ENCODE measurements at regions not wholly inside any gene's neighbourhood (a gene's known extent, or its start where the extent isn't known, plus 50 kb on each side); places are given as distances from the start of the nearest gene placed in this dataset.

DNA sequence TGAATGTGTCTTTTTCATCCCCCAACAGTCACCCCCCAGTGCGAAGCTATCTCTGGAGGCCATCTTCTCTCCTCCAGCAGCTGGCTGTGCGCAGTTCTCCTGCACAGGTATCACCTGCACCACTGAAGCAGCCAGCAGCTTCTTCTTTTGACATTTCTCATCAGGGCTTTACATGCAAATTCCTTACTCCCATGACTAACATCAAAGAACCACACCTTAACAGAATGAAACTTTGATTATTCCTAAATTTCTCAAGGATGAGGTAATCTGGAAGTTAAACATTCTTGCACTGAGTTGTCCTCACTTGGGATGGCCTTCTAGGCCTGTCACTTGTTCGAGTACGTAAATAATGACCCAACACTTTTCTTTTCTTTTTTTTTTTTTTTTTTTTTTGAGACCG lies 291.6 kb upstream of the HSFY2 start:
- CTCF ChIA-PET, result no interaction called here
- POLR2A ChIA-PET, result no interaction called here

DNA sequence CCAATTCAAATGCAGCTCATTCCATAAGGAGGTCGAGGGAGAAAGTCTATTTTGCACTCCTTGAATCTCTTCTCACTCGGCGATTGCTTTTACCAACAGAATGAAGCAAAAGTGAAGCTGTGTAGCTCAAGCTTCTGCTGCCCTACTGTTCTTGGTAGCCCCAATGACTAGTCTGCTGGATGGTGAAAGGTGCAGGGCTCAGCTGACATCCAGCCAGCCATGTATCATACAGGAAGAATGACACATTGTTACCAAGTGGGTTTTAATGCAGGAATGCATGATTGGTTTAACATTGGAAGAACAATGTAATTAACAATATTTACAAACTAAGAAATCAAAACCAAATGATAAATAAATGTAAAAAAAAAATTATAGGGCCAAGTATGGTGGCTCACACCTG lies 286.2 kb upstream of the HSFY2 start:
- ATAC-seq (ENCODE audit: poor library complexity), result no peak
- Histone ChIP-seq H3K4me3 (ENCODE audit: low read length) (no peak overlapping the region), H3K4me1 (ENCODE audit: insufficient read depth, low read length) (no peaks in the 10 kb centered on the region), H3K36me3 (ENCODE audit: insufficient read depth, low read length) (no peaks in the 10 kb centered on the region), H3K9me3 (ENCODE audit: control insufficient read depth in 1 of 2, insufficient read depth in 1 of 2, low read length in 2 of 2) (no peaks in the 10 kb centered on the region), H3K27me3 (ENCODE audit: control insufficient read depth in 1 of 2, insufficient read depth in 2 of 2, low read length in 2 of 2) (no peaks in the 10 kb centered on the region), H3K27ac (ENCODE audit: low read depth in 1 of 2, low read length in 2 of 2) (no peak overlapping the region)
- intact Hi-C loops (cut with DNase I, micrococcal nuclease), result no loop called here
- Mint-ChIP-seq H3K27me3 (no peaks in the 10 kb centered on the region), H3K4me3 (no peak overlapping the region), H3K9me3 (no peaks in the 10 kb centered on the region), H3K4me1 (ENCODE audit: low read depth) (no peaks in the 10 kb centered on the region), H3K27ac (no peak overlapping the region), H3K36me3 (ENCODE audit: low read depth) (no peaks in the 10 kb centered on the region)
- TF ChIP-seq CTCF (IDR thresholded peaks at IDR 0.05), result no peak
- no peak for DNase-seq
- CTCF ChIA-PET, result no interaction called here
- POLR2A ChIA-PET, result no interaction called here

More for the DNA sequence above, 291.6 kb upstream of the HSFY2 start:
- Histone ChIP-seq H3K27ac (ENCODE audit: low read depth in 1 of 2, low read length in 2 of 2) (no peak overlapping the region), H3K36me3 (ENCODE audit: insufficient read depth, low read length) (no peaks in the 10 kb centered on the region), H3K27me3 (ENCODE audit: control insufficient read depth in 1 of 2, insufficient read depth in 2 of 2, low read length in 2 of 2) (no peaks in the 10 kb centered on the region), H3K4me3 (ENCODE audit: low read length) (no peak overlapping the region), H3K4me1 (ENCODE audit: insufficient read depth, low read length) (no peaks in the 10 kb centered on the region), H3K9me3 (ENCODE audit: control insufficient read depth in 1 of 2, insufficient read depth in 1 of 2, low read length in 2 of 2) (no peaks in the 10 kb centered on the region)
- DNase-seq (no peak), ATAC-seq (ENCODE audit: poor library complexity) (no peak)
- no peak overlapping the region for H3K27ac Mint-ChIP-seq
- intact Hi-C loops (cut with DNase I, micrococcal nuclease), result no loop called here
- no peaks in the 10 kb centered on the region for H3K36me3 Mint-ChIP-seq (ENCODE audit: low read depth)
- no peaks in the 10 kb centered on the region for H3K27me3 Mint-ChIP-seq
- H3K4me3 Mint-ChIP-seq, result no peak overlapping the region
- no peaks in the 10 kb centered on the region for H3K9me3 Mint-ChIP-seq
- TF ChIP-seq CTCF (IDR thresholded peaks at IDR 0.05), result no peak
- H3K4me1 Mint-ChIP-seq (ENCODE audit: low read depth), result no peaks in the 10 kb centered on the region

- H3K4me1 Mint-ChIP-seq (ENCODE audit: low read depth), result no peaks in the 10 kb centered on the region
- Histone ChIP-seq H3K4me3 (ENCODE audit: low read length) (no peak overlapping the region), H3K27ac (ENCODE audit: low read depth in 1 of 2, low read length in 2 of 2) (no peak overlapping the region), H3K27me3 (ENCODE audit: control insufficient read depth in 1 of 2, insufficient read depth in 2 of 2, low read length in 2 of 2) (no peaks in the 10 kb centered on the region), H3K4me1 (ENCODE audit: insufficient read depth, low read length) (no peaks in the 10 kb centered on the region), H3K36me3 (ENCODE audit: insufficient read depth, low read length) (no peaks in the 10 kb centered on the region), H3K9me3 (ENCODE audit: control insufficient read depth in 1 of 2, insufficient read depth in 1 of 2, low read length in 2 of 2) (no peaks in the 10 kb centered on the region)
- no peak for TF ChIP-seq CTCF (IDR thresholded peaks at IDR 0.05)
- no peaks in the 10 kb centered on the region for H3K9me3 Mint-ChIP-seq
- H3K27ac Mint-ChIP-seq, result no peak overlapping the region
- no peaks in the 10 kb centered on the region for H3K27me3 Mint-ChIP-seq
- intact Hi-C loops (cut with DNase I, micrococcal nuclease), result no loop called here
- ATAC-seq (ENCODE audit: poor library complexity) (no peak), DNase-seq (no peak)
- H3K36me3 Mint-ChIP-seq (ENCODE audit: low read depth), result no peaks in the 10 kb centered on the region
- H3K4me3 Mint-ChIP-seq, result no peak overlapping the region
- CTCF ChIA-PET, result no interaction called here
- POLR2A ChIA-PET, result no interaction called here
These were observed 285.4 kb upstream of the HSFY2 start for GRCh38 chrY:19058831-19059370.

All from CD4-positive, alpha-beta T cell (primary cell).